ENCODE measurements at regions not wholly inside any gene's neighbourhood (a gene's known extent, or its start where the extent isn't known, plus 50 kb on each side); places are given as distances from the start of the nearest gene placed in this dataset.

DNA sequence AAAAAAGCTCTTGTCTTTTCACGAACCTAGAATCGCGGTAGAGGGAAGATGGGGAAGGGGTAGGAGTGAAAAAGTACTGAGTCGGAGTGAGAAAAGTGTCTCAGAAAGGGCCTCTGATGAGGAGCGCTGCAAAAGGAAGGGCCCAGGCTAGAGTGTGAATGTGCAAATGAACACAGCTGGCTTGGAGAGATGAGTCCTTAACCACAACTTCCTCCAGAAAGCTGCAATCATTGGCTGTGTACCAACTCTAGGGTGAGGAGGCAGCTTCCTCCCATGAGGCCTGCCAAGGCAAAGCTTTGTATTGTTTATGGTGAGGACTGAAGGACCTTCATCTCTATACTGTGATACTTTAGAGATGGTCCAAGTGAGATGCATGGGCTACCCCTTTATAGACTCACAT lies 566.9 kb upstream of the ANO5 start:
- Histone ChIP-seq H3K9me3 (replicated peaks in 1 of 3) (no peaks in the 10 kb centered on the region), H3K4me1 (replicated peaks in 1 of 2) (no peaks in the 10 kb centered on the region), H3K27ac (no peak overlapping the region), H3K27me3 (no peaks in the 10 kb centered on the region), H3K4me3 (no peak overlapping the region), H3K36me3 (replicated peaks in 1 of 2) (no peaks in the 10 kb centered on the region)
- TF ChIP-seq POLR2A (IDR thresholded peaks at IDR 0.05): no peak
- TF ChIP-seq, protein P1, sequence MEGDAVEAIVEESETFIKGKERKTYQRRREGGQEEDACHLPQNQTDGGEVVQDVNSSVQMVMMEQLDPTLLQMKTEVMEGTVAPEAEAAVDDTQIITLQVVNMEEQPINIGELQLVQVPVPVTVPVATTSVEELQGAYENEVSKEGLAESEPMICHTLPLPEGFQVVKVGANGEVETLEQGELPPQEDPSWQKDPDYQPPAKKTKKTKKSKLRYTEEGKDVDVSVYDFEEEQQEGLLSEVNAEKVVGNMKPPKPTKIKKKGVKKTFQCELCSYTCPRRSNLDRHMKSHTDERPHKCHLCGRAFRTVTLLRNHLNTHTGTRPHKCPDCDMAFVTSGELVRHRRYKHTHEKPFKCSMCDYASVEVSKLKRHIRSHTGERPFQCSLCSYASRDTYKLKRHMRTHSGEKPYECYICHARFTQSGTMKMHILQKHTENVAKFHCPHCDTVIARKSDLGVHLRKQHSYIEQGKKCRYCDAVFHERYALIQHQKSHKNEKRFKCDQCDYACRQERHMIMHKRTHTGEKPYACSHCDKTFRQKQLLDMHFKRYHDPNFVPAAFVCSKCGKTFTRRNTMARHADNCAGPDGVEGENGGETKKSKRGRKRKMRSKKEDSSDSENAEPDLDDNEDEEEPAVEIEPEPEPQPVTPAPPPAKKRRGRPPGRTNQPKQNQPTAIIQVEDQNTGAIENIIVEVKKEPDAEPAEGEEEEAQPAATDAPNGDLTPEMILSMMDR (IDR thresholded peaks at IDR 0.05): no peak
- intact Hi-C loops (cut with DNase I): no loop called here
- peak; percentile 21 to 61 (median 29) for DNase-seq
- 47 to 73% (median 69%) methylated on average over 5 of the region's 5 CpGs for WGBS, 4 donors

GRCh38 chr11:21628641-21629040 lies 564.2 kb upstream of the ANO5 start:
- DNase-seq: no peak
- Histone ChIP-seq H3K4me3 (no peak overlapping the region), H3K27me3 (no peaks in the 10 kb centered on the region), H3K27ac (no peak overlapping the region), H3K9me3 (replicated peaks in 1 of 3) (no peaks in the 10 kb centered on the region), H3K36me3 (replicated peaks in 1 of 2) (no peaks in the 10 kb centered on the region), H3K4me1 (replicated peaks in 1 of 2) (no peaks in the 10 kb centered on the region)
- TF ChIP-seq, protein P1 (IDR thresholded peaks at IDR 0.05): no peak
- no peak for TF ChIP-seq POLR2A (IDR thresholded peaks at IDR 0.05)
- intact Hi-C loops (cut with DNase I): no loop called here
- 52 to 74% (median 63%) methylated on average over 3 of the region's 3 CpGs for WGBS, 4 donors

- TF ChIP-seq POLR2A (IDR thresholded peaks at IDR 0.05): no peak
- TF ChIP-seq, protein P1 (IDR thresholded peaks at IDR 0.05): no peak
- Histone ChIP-seq H3K4me1 (replicated peaks in 1 of 2) (no peaks in the 10 kb centered on the region), H3K4me3 (no peak overlapping the region), H3K36me3 (replicated peaks in 1 of 2) (no peaks in the 10 kb centered on the region), H3K27me3 (no peaks in the 10 kb centered on the region), H3K27ac (no peak overlapping the region), H3K9me3 (replicated peaks in 1 of 3) (no peaks in the 10 kb centered on the region)
- DNase-seq: no peak
- WGBS, 4 donors: 65 to 100% (median 78%) methylated on average over 1 of the region's 1 CpG
- intact Hi-C loops (cut with DNase I): no loop called here
Observed at GRCh38 chr11:21630934-21631478, 561.9 kb upstream of the ANO5 start.

DNA sequence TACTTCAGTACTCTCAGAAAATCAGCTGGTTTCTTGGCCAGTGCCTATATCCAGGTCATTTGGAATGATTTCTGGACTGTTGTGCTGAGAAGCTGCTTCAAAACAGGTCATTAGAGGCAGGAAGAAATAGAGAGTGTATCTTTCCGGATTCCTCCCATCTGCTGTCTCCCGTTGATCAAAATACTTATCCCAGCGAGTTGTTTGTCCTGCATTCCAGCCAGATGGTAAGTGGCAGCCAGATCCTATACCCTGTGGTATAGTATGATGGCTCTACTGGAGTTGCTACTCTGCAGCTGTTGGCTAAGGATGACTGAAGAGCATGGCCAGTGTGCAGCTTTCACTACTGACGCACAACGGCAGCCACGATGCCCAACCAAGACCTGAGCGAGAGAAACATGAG lies 560.9 kb upstream of the ANO5 start:
- Histone ChIP-seq H3K27ac (no peak overlapping the region), H3K36me3 (replicated peaks in 1 of 2) (no peaks in the 10 kb centered on the region), H3K27me3 (no peaks in the 10 kb centered on the region), H3K4me3 (no peak overlapping the region), H3K9me3 (replicated peaks in 1 of 3) (no peaks in the 10 kb centered on the region), H3K4me1 (replicated peaks in 1 of 2) (no peaks in the 10 kb centered on the region)
- 78 to 87% (median 82%) methylated on average over 7 of the region's 7 CpGs for WGBS, 4 donors
- TF ChIP-seq, protein P1 (IDR thresholded peaks at IDR 0.05): no peak
- no peak for TF ChIP-seq POLR2A (IDR thresholded peaks at IDR 0.05)
- no peak for DNase-seq
- intact Hi-C loops (cut with DNase I): no loop called here
